ENCODE measurements at regions not wholly inside any gene's neighbourhood (a gene's known extent, or its start where the extent isn't known, plus 50 kb on each side); places are given as distances from the start of the nearest gene placed in this dataset.

GRCh38 chr5:96125231-96125891 is 163.7 kb upstream of the ELL2 start:
- Histone ChIP-seq H3K4me1 (ENCODE audit: control insufficient read depth in 1 of 2, insufficient read depth in 2 of 2, low read depth in 1 of 2, low read length in 1 of 2) (peaks cover 0 to 30% of the 10 kb centered on the region in 2 experiments; a peak in 2 of 4 replicates), H2AFZ (ENCODE audit: low read depth) (peak overlapping the region; percentile 87), H3K36me3 (replicated peaks in 1 of 2; ENCODE audit: control insufficient read depth in 1 of 2, insufficient read depth in 2 of 2, low read length in 1 of 2) (no peaks in the 10 kb centered on the region), H3K9ac (peak overlapping the region; percentile 61), H3K79me2 (ENCODE audit: insufficient read depth) (no peaks in the 10 kb centered on the region), H3K9me3 (no peaks in the 10 kb centered on the region), H3K27ac (ENCODE audit: low read depth in 2 of 2, low read length in 1 of 2) (peak overlapping the region; percentile 65 to 76), H3K9me2 (no peaks in the 10 kb centered on the region), H3K4me3 (ENCODE audit: low read depth in 2 of 2, low read length in 1 of 2) (peak overlapping the region in 1 of 2 experiments; percentile 17; a peak in 1 of 4 replicates), H3K27me3 (ENCODE audit: insufficient read depth) (no peaks in the 10 kb centered on the region), H4K20me1 (ENCODE audit: insufficient read depth) (no peaks in the 10 kb centered on the region), H3F3A (replicated peaks; ENCODE audit: insufficient read depth) (peaks cover 18% of the 10 kb centered on the region), H3K4me2 (peak overlapping the region; percentile 71)
- 51% methylated on average over 5 of the region's 5 CpGs for WGBS (ENCODE audit: low lambda C conversion rate)
- TF ChIP-seq MEF2A (IDR thresholded peaks at IDR 0.05; ENCODE audit: borderline replicate concordance, low read depth) = peak; percentile 65; the same call in 1 of the 2 replicates
- TF ChIP-seq, protein P1, sequence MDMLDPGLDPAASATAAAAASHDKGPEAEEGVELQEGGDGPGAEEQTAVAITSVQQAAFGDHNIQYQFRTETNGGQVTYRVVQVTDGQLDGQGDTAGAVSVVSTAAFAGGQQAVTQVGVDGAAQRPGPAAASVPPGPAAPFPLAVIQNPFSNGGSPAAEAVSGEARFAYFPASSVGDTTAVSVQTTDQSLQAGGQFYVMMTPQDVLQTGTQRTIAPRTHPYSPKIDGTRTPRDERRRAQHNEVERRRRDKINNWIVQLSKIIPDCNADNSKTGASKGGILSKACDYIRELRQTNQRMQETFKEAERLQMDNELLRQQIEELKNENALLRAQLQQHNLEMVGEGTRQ (IDR thresholded peaks at IDR 0.05; ENCODE audit: borderline replicate concordance, low read depth, low read length) = no peak
- peak; percentile 46 for TF ChIP-seq TCF12 (IDR thresholded peaks at IDR 0.05)
- no peak for TF ChIP-seq EZH2phosphoT487 (IDR thresholded peaks at IDR 0.05; ENCODE audit: borderline replicate concordance, low read depth)
- TF ChIP-seq USF1 (IDR thresholded peaks at IDR 0.05; ENCODE audit: borderline replicate concordance, low read depth) = no peak
- no peak for TF ChIP-seq TEAD4 (IDR thresholded peaks at IDR 0.05; ENCODE audit: borderline replicate concordance, insufficient read depth)
- TF ChIP-seq RAD21 (IDR thresholded peaks at IDR 0.05; ENCODE audit: low read length) = no peak
- no peak for TF ChIP-seq POLR2AphosphoS5 (IDR thresholded peaks at IDR 0.05; ENCODE audit: low read depth, low read length)
- TF ChIP-seq NFIC (IDR thresholded peaks at IDR 0.05; ENCODE audit: borderline replicate concordance) = peak; percentile 16; the same call in 1 of the 2 replicates
- no peak for TF ChIP-seq MAX (IDR thresholded peaks at IDR 0.05; ENCODE audit: low read depth)
- POLR2A ChIA-PET = no interaction called here
- CTCF ChIA-PET = interaction anchor here (1.0 to 1.3 kb wide), 3 partner anchors 9 to 12 kb away, joined by 3 read pairs; no protein-coding TSS in a partner anchor
- DNase-seq = no peak

- ChIA-PET CTCF (no interaction called here), POLR2A (no interaction called here)
- Histone ChIP-seq H3K9ac (no peak overlapping the region), H3K79me2 (ENCODE audit: insufficient read depth) (no peaks in the 10 kb centered on the region), H3K27ac (ENCODE audit: low read depth in 2 of 2, low read length in 1 of 2) (peak overlapping the region; percentile 65 to 76; a peak in 3 of 4 replicates), H3K36me3 (replicated peaks in 1 of 2; ENCODE audit: control insufficient read depth in 1 of 2, insufficient read depth in 2 of 2, low read length in 1 of 2) (no peaks in the 10 kb centered on the region), H3K4me1 (ENCODE audit: control insufficient read depth in 1 of 2, insufficient read depth in 2 of 2, low read depth in 1 of 2, low read length in 1 of 2) (peaks cover 0 to 30% of the 10 kb centered on the region in 2 experiments; a peak in 2 of 4 replicates), H3K9me3 (no peaks in the 10 kb centered on the region), H2AFZ (ENCODE audit: low read depth) (no peak overlapping the region), H3K9me2 (no peaks in the 10 kb centered on the region), H4K20me1 (ENCODE audit: insufficient read depth) (no peaks in the 10 kb centered on the region), H3K4me2 (no peak overlapping the region; the same call in 1 of the 2 replicates), H3K4me3 (ENCODE audit: low read depth in 2 of 2, low read length in 1 of 2) (no peak overlapping the region), H3F3A (replicated peaks; ENCODE audit: insufficient read depth) (peaks cover 18% of the 10 kb centered on the region), H3K27me3 (ENCODE audit: insufficient read depth) (no peaks in the 10 kb centered on the region)
- 37% methylated on average over 1 of the region's 1 CpG for WGBS (ENCODE audit: low lambda C conversion rate)
- no peak for DNase-seq
- TF ChIP-seq FOSL2 (IDR thresholded peaks at IDR 0.05; ENCODE audit: borderline replicate concordance, low read depth) (peak; percentile 39; the same call in 1 of the 2 replicates), RAD21 (IDR thresholded peaks at IDR 0.05; ENCODE audit: low read length) (no peak)
Measured at GRCh38 chr5:96124589-96124988, 162.9 kb upstream of the ELL2 start.

Data from SK-N-SH (cell line).